GM19240 (cell line): ENCODE measurements at regions not wholly inside any gene's neighbourhood (a gene's known extent, or its start where the extent isn't known, plus 50 kb on each side); places are given as distances from the start of the nearest gene placed in this dataset.
A peak's percentile ranks its signal among the peaks of the same experiment; 100 is the strongest.

Source experiments
- DNase-seq: peaks from one replicate; pipeline ENCODE4 v3.0.0; 2011; ENCODE audit warnings: low spot score; ENCODE audit not compliant: insufficient read length

DNA sequence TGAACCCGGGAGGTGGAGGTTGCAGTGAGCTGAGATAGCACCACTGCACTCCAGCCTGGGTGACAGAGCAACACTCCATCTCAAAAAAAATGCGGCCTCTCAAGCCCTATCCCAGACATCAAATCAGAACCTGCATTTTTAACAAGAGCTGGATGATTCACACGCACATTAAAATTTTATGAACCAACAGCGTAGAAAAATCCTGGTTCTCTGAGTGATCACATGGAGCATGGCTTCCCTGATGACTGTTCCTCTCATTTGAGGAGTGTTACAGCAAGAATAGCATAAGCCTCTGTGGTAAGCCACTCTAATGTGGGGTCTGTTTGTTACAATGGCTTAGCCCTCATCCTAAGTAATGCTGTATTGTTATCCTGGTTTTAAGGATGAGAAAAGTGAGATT is 163.6 kb downstream of the BRMS1L start:
- DNase-seq = no peak

DNA sequence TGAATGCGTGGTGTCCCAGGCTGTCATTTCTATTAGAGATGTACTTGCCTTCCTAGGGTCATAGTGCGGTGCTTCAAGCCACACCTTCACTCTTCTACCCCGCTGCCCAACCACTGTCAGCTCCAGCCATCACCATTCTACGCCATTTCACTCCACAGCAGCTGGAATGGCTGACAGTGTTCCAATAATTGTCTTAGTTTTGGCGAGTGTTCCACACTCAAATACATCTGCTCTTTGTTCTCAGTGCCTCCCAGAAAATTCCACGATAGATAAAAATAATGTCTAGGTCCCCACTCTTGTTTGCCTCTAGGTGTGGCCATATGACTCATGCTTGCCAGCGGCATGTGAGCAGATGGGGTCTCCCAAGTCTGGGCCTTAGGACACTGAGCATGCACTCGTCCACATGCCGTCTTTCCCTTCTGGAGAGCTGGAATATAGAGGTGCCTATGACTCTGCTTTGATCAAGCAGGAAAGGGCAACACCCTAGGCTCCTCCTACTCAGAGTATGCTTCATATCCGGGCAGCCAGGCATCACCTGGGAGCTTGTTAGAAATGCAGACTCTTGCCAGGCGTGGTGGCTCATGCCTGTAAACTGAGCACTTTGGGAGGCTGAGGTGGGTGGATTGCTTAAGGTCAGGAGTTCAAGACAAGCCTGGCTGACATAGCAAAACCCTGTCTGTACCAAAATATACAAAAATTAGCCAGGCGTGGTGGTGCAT is 163.0 kb downstream of the BRMS1L start:
- DNase-seq = no peak

DNA sequence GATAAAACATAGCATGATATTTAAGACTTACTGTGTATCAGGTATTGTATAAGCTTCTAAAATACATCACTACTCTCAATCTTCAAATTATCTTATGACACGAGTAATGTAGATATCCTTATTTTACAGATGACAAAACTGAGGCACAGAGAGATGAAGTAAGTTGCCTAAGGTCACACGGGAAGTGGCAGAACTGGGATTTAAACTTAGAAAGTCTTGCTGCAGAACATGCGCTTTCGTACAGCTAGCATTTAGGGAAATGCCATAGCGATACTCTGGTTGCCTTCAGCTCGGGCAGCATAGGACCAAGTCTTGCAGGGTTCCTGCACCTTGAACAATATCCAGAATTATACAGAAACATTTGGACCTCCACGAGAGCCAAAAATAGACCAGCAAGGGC is 162.4 kb downstream of the BRMS1L start:
- no peak for DNase-seq

DNA sequence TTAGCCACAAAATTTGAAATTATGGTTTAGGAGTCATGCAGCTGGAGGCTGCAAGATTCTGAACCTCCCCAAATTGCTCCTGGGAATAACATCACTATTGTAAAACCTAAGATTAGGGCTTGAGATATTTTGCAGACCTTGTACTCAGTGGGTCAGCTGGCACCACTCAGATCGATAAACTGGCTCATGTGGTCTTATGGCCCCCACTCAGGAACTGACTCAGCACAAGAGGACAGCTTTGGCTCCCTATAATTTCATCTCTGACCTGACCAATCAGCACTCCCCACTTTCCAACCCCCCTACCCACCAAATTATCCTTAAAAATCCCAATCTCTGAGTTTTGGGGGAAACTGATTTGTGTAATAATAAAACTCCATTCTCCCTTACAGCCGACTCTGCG is 161.6 kb downstream of the BRMS1L start:
- no peak for DNase-seq

DNA sequence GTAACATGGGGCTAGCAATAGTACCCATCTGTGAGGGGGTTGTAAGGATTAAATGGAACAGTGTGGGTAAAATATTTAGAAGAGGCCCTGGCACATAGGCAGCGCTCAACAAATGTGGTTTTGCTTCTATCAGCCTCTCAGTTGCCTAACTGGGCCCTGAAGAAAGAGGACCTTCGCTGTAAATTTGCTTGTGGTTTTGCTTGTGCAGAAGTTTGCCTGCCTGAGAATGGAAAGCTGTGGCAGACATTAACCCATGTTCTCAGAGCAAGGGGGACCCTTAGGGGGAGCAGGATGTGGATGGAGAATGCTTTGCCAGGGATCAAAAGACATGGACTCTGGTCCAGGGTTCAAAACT is 160.1 kb downstream of the BRMS1L start:
- peak; percentile 23 for DNase-seq

DNA sequence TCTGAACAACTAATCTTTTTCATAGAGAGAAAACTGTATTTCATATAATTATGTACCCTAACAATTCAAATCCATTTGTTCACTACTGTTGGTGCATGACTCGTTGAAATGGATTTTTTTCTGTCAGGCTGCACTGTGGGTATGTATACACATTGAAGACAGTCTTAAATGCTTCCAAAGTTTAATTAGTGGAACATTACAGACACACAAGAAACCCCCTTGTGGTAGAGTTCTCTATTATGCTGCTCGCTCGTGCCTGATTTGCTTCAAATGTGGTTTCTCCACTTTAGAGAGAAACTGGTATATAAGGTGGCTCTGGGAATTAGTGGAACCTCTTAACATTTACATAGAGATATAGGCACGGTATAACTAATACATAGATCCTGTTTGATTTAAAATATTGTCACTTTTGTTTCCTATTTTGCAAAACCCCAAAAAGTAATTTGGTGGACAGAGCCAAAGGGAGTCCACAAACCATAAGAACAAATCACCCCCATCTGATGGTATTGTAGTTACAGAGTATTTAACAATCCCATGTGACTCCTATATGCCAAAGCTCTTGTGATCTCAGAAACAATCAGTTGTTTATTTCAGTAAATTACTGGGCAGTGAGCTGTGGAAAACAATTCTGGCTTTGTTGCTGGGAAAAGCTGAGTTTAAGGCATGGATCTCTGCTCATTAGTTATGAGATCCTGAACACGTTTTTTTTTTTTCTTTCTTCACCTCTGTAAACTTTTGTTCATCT is 159.5 kb downstream of the BRMS1L start:
- DNase-seq = no peak

DNA sequence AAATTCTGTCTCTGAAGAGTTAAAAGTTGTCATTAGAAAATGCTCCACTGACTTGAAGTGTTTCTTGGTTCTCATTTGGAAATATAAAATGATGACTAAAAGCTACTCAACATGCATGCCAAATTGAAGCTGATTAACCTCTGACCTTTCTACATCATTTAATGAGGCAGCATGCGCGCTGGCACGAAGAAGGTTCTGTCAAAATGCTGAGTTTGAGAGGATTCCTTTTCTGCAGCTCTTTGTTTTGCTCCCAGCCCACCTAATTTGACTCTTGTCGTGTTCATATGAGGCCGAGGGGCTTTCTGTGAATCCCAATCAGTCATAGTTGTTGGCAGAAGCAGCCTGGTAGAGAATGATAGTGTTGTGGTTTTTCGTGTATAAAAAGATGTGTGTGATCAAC is 153.4 kb downstream of the BRMS1L start:
- no peak for DNase-seq

DNA sequence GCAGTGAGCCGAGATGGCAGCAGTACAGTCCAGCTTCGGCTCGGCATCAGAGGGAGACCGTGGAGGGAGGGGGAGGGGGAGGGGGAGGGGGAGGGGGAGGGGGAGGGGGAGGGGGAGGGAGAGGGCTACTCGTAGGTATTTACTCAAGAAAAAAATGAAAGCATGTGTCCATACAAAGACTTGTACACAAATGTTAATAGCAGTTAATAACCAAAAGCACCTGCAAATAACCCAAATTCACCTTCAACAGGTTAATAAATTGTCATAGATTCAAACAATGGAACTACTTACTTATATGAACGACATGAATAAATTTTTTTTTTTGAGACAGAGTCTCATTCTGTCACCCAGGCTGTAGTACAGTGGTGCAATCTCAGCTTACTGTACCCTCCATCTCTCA is 152.4 kb downstream of the BRMS1L start:
- DNase-seq = no peak

DNA sequence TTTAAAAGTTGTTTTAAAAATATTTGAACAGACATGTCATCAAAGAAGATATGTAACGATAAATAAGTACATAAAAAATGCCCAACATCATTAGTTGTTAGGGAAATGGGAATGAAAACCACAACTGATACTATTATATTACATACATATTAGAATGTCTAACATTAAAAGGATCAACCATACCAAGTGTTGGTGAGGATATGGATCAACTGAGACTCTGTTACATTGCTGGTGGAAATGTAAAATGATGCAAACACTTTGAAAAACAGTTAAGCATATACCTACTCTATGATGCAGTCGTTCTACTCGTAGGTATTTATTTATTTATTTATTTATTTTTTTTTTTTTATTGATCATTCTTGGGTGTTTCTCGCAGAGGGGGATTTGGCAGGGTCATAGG is 149.7 kb downstream of the BRMS1L start:
- DNase-seq = no peak

DNA sequence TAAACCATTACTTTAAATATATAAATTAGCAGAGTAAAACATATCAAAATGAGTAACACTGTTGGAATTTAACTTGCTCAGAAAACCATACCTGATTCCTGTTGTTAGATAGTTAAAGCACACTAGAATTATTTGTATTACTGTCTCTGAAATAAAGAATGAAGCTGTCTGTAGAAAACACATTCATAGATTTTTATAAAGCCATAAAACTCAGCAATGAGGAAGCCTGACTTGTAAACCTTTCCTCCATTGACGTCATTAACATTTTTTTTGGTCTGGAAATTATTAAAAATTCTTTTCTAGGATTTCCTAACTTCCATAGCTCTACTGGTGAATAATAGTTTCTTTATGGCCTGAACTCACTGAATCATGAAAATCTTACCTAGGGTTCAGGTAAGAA is 147.6 kb downstream of the BRMS1L start:
- DNase-seq = no peak

DNA sequence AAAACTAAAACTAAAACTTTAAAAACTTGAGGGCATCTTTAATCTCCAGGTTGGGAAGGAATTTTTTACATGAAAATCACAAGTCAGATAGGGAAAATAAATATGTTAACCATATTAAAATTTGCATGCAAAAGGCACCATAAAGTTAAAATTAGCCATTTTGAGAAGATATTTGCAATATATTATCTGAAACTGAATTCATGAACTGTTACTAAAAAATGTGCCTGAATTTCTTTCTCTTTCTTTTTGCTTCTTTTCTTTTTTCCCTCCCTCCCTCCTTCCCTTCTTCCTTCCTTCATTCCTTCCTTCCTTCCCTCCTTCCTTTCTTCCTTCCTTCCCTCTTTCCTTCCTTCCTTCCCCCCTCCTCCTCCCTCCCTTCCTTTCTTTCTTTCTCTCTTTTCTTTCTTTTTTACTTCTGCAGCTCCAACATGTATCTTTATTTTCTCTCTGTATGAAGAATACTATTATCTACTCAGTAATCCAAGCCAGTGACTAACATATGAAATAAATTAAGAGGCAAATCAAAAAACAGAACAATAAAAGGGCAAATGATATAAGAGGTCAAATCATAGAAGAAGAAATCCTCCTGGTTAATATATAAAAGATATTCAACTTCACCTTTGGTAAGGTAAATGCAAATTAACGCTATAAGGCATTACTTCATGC is 146.0 kb downstream of the BRMS1L start:
- DNase-seq = no peak

DNA sequence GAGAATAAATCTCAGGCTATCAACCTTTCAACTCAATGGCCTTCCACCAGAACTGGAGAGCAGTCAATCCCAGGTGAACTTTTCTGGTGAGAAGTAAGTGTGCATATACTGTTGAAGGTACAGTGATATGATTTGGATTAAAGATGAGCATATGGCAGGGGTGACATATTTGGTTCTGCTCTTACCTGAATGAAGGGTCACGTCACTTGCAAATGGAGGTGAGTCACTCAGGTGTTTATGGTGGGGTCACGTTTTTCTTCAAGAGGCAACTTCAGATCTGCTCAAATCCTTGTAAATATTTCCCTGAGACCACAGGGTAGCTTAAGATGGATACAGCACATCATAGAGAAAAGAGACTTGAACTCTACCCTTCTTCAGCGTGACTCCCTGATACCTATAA is 143.2 kb downstream of the BRMS1L start:
- DNase-seq = no peak

DNA sequence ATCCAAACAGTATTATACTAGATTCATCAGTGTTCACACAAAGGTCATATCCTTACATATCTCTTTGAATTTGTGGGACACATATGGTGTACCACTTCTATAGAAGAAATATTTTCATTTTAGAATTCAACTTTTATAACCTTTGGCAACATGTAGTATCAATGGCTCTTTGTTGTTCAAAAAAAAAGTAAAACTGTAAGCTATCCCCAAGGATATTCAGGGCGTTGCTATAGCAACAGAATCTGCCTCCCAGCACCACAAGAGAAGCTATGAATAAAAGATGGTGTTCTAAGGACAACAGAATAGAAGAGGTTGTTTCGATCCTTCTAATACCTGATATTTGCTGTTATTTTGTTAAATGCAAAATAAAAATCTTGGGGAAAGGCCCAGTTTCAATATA is 139.3 kb downstream of the BRMS1L start:
- no peak for DNase-seq

DNA sequence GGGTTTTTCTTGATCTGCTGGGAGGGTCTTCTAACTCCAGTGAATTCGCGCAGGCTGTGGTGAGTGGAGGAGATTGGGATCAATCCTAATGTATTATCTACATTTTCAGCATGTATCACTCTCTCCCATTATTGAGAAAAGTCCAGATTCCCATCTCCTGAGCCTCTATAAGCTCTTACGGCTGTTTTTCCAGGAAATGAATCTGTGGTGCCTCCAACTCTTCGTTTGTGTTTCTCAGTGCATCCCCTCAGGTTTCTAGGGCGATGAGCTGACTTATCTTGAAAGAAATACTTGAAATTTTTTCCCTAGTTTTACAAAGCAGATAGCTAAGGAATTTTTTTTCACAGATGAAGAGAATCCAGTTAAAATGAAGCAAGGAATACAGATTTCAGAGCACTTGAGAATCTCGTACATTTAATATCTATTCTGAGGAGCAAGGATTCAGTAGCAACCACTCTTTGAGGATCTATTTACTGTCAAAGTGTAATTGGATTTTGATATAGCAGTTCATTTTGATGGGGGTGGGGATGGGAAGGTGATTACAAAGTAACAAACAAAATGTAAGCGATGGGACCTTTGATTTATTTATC is 138.7 kb downstream of the BRMS1L start:
- no peak for DNase-seq

DNA sequence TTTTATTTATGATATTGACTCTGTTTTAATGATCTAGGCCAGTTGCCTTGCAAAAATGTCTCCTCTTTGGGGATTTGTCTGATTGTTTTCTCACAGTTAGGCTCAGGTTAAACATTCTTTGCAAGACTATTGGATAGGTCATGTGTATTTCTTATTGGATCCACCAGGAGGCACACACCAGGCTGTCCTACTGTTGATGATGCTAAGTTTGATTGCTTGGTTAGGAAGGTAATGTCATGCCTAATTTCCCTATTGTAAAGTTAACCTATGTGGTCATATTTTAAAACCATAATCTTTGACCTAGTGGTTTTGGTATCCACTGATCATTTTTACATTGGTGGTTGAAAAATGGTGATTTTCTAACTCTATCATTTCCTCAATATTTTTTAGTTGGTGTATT is 137.1 kb downstream of the BRMS1L start:
- no peak for DNase-seq

DNA sequence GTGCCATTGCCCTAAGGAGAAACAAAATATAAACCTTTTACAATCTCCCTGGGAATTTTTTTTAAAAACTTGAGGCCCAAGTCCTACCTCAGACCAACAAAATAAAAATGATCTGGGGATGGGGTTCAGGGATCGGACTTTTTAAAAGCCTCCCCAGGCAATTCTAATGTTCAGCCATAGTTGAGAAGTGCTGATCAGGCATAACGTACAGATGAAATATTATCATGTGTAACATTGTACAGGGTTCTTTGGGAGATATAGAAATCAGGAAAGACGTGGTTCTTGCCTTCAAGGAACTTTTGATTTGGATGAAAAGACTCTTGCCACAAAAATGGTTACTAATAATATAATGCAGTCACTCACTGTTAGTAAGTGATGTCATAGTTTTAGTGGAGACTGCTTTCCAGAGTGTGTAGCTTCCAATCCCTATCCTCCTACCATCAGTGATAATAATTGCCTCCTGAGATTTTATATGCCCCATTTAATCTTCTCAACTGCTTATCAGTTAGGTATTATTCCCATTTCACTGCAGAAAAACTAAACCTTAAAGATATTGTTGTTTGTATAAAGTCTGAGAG is 135.6 kb downstream of the BRMS1L start:
- DNase-seq = no peak

DNA sequence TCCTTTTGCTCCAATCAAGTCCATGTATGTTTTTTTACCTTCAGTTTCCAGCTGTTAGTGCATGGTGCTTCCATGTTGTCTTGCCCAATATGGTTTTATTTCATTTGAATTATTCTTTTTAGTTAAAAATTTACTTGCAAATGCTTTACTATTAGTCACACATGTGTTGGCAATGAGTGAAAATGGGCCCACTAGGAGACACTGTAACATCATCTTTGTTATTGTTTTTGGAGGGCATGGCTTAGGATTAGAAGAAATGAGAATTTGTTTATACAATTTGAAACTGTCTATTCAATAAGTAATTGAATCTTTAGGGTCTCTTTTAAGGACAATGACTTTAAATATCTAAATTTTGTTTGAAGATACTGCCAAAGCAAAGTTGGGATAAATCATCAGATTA is 133.7 kb downstream of the BRMS1L start:
- no peak for DNase-seq

DNA sequence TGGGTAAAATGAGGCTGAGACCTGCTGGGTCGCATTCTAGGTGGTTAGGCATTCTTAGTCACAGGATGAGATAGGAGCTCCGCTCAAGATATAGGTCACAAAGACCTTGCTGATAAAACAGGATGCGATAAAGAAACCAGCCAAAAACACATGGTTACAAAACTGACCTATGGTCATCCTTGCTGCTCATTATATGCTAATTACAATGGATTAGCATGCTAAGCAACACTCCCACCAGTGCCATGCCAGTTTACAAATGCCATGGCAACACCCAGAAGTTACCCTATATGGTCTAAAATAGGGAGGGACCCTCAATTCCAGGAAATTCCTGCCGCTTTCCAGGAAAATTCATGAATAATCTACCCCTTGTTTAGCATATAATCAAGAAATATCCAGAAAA is 132.4 kb downstream of the BRMS1L start:
- no peak for DNase-seq

DNA sequence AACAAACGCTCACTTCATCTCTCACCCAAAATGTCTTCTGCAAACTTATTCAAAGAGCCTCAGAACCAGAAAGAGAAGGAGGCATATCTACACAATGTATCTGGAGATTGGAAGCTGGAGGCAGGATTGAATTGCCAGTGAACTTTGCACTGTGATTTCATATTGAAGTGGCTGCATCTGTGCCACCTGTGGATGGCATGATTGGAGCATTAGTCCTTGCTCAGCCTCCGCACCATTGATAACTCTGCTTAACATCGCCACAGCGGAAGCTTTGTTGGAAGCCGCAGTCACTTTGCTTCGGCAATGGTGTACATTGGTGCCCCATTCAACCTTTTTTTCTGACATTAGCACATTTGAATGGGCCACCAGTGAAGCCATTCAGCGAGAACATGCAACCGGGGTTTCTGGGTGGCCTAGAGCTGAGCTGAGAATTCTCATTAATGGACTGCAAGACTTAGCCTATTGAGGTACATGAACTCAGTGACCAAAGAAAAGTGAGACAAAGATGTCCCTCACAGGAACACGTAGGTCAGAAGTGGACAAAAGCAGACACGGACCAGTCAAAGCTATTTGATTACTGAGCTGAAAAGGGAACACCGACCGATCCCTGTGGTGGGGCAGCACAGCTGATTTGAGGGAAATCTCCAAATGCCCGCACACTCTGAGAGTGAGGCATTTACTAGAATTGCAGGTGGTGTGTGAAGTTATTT is 130.4 kb downstream of the BRMS1L start:
- no peak for DNase-seq

DNA sequence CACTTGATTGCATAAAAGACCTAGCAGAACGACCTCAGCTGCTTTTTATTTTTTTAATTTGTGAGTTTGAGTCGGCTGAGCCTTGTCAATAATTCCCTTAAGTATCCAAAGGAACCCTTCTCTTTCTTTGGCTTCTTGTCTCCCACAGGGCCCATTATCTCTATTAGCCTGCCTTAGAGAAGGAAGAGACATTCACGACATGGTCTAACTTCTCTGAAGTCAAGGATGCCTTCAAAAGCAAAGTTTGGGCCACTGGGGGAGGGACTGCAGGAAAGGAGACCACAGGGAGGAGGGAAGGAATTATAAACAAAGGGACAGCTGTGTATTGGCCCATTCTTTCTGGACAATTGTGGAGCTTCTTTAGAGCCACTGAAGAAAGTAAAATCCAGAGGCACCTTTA is 126.4 kb downstream of the BRMS1L start:
- DNase-seq = no peak

DNA sequence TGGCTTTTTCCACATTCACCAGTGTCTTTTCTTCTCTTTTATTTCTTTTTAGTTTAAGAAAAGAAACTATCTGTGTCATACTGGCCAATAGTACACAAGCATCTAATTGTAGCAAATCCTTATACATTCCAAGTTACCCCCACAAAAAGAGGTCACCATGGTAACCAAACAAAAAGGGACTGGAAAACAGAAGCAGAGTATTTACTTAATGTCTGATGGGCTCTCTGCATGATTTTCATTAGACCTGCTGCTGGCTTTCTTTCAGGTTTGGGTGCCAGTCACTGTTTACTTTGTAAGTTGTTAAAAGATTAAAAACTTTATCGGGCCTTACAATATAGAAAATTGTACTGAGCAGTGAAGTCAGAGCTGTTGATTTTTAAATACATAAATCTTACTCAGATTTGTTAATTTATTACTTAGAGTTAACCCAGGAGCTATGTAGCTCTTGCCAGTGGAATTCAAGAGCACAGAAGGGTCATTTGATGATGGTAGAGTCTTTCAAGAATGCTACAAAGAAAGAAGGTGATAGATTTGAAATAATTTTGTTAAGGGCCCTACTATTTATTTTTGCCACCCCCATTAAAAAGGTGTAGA is 123.9 kb downstream of the BRMS1L start:
- no peak for DNase-seq
